ENCODE measurements at regions not wholly inside any gene's neighbourhood (a gene's known extent, or its start where the extent isn't known, plus 50 kb on each side); places are given as distances from the start of the nearest gene placed in this dataset.

GRCh38 chr5:15333091-15333490 lies 166.9 kb upstream of the FBXL7 start:
- H3K27ac ChIP-seq: no peak overlapping the region

GRCh38 chr5:15326932-15327331 lies 173.0 kb upstream of the FBXL7 start:
- no peaks in the 10 kb centered on the region for H3K27me3 ChIP-seq
- H3K4me3 ChIP-seq (ENCODE audit: low read depth in 1 of 2, low read length in 1 of 2): no peak overlapping the region
- no peak for TF ChIP-seq CTCF (IDR thresholded peaks at IDR 0.05)
- H3K36me3 ChIP-seq: no peaks in the 10 kb centered on the region
- no peak overlapping the region for H3K27ac ChIP-seq
- H3K4me1 ChIP-seq (ENCODE audit: control insufficient read depth in 1 of 2, insufficient read depth in 1 of 2, low read depth in 1 of 2, low read length in 1 of 2): no peaks in the 10 kb centered on the region
- H3K9me3 ChIP-seq: no peaks in the 10 kb centered on the region

More at GRCh38 chr5:15333091-15333490, 166.9 kb upstream of the FBXL7 start:
- no peak for TF ChIP-seq CTCF (IDR thresholded peaks at IDR 0.05)
- Histone ChIP-seq H3K9me3 (no peaks in the 10 kb centered on the region), H3K36me3 (no peaks in the 10 kb centered on the region), H3K4me1 (ENCODE audit: control insufficient read depth in 1 of 2, insufficient read depth in 1 of 2, low read depth in 1 of 2, low read length in 1 of 2) (no peaks in the 10 kb centered on the region), H3K27me3 (no peaks in the 10 kb centered on the region), H3K4me3 (ENCODE audit: low read depth in 1 of 2, low read length in 1 of 2) (no peak overlapping the region)

- no peak for TF ChIP-seq CTCF (IDR thresholded peaks at IDR 0.05)
- no peaks in the 10 kb centered on the region for H3K27me3 ChIP-seq
- H3K9me3 ChIP-seq: no peaks in the 10 kb centered on the region
- no peak overlapping the region for H3K27ac ChIP-seq
- no peaks in the 10 kb centered on the region for H3K36me3 ChIP-seq
- no peaks in the 10 kb centered on the region for H3K4me1 ChIP-seq (ENCODE audit: control insufficient read depth in 1 of 2, insufficient read depth in 1 of 2, low read depth in 1 of 2, low read length in 1 of 2)
- H3K4me3 ChIP-seq (ENCODE audit: low read depth in 1 of 2, low read length in 1 of 2): no peak overlapping the region
These were observed 173.5 kb upstream of the FBXL7 start for GRCh38 chr5:15326471-15326870.

GRCh38 chr5:15322421-15322820 lies 177.6 kb upstream of the FBXL7 start:
- TF ChIP-seq CTCF (IDR thresholded peaks at IDR 0.05): no peak
- Histone ChIP-seq H3K36me3 (no peaks in the 10 kb centered on the region), H3K27ac (no peak overlapping the region)

GRCh38 chr5:15321776-15322175 lies 178.2 kb upstream of the FBXL7 start:
- no peaks in the 10 kb centered on the region for H3K36me3 ChIP-seq
- no peak overlapping the region for H3K4me3 ChIP-seq (ENCODE audit: low read depth in 1 of 2, low read length in 1 of 2)
- no peaks in the 10 kb centered on the region for H3K27me3 ChIP-seq
- no peaks in the 10 kb centered on the region for H3K9me3 ChIP-seq
- H3K4me1 ChIP-seq (ENCODE audit: control insufficient read depth in 1 of 2, insufficient read depth in 1 of 2, low read depth in 1 of 2, low read length in 1 of 2): no peaks in the 10 kb centered on the region
- H3K27ac ChIP-seq: no peak overlapping the region
- TF ChIP-seq CTCF (IDR thresholded peaks at IDR 0.05): no peak

More at GRCh38 chr5:15322421-15322820, 177.6 kb upstream of the FBXL7 start:
- H3K4me1 ChIP-seq (ENCODE audit: control insufficient read depth in 1 of 2, insufficient read depth in 1 of 2, low read depth in 1 of 2, low read length in 1 of 2): no peaks in the 10 kb centered on the region
- H3K27me3 ChIP-seq: no peaks in the 10 kb centered on the region
- no peak overlapping the region for H3K4me3 ChIP-seq (ENCODE audit: low read depth in 1 of 2, low read length in 1 of 2)
- H3K9me3 ChIP-seq: no peaks in the 10 kb centered on the region

GRCh38 chr5:15320871-15321270 lies 179.1 kb upstream of the FBXL7 start:
- H3K27me3 ChIP-seq: no peaks in the 10 kb centered on the region
- no peaks in the 10 kb centered on the region for H3K4me1 ChIP-seq (ENCODE audit: control insufficient read depth in 1 of 2, insufficient read depth in 1 of 2, low read depth in 1 of 2, low read length in 1 of 2)
- no peaks in the 10 kb centered on the region for H3K36me3 ChIP-seq
- no peak overlapping the region for H3K4me3 ChIP-seq (ENCODE audit: low read depth in 1 of 2, low read length in 1 of 2)
- H3K27ac ChIP-seq: no peak overlapping the region
- H3K9me3 ChIP-seq: no peaks in the 10 kb centered on the region
- TF ChIP-seq CTCF (IDR thresholded peaks at IDR 0.05): no peak

Data from neutrophil (primary cell).